Neutrophil (primary cell): ENCODE measurements at regions not wholly inside any gene's neighbourhood (a gene's known extent, or its start where the extent isn't known, plus 50 kb on each side); places are given as distances from the start of the nearest gene placed in this dataset.
"Not testable (repeated sequence)": the region's sequence is repeated elsewhere in the genome, so short reads cannot be mapped to it uniquely, and the experiment has no call there.

ENCODE experiments used
- H3K27ac ChIP-seq: fragments of 200-600 bp; sonication (generic); 2 replicates; pipeline ENCODE4 v1.5.1; 2016; ENCODE audit warnings: mild to moderate bottlenecking, moderate library complexity
- H3K27me3 ChIP-seq: fragments of 200-600 bp; sonication (generic); 2 replicates; pipeline ENCODE4 v1.6.0; 2016; ENCODE audit warnings: mild to moderate bottlenecking
- H3K36me3 ChIP-seq: fragments of 200-600 bp; sonication (generic); 2 replicates; pipeline ENCODE4 v1.5.1; 2017
- H3K4me1 ChIP-seq, 2 experiments: fragments of 200-600 bp in 1 of 2; sonication (generic) in 1 of 2; 1 replicate in 1 of 2; 2 replicates in 1 of 2; pipeline versions ENCODE4 v1.5.1 to v1.6.1; 2013 to 2016; ENCODE audit warnings: low read depth in 1 of 2, low read length in 1 of 2, mild to moderate bottlenecking in 1 of 2, moderate library complexity in 1 of 2; ENCODE audit not compliant: control insufficient read depth in 1 of 2, insufficient read depth in 1 of 2
- H3K4me3 ChIP-seq, 2 experiments: fragments of 200-600 bp in 1 of 2; sonication (generic) in 1 of 2; 1 replicate in 1 of 2; 2 replicates in 1 of 2; pipeline ENCODE4 v1.5.1; 2013 to 2016; ENCODE audit warnings: low read depth in 1 of 2, low read length in 1 of 2, mild to moderate bottlenecking in 1 of 2, moderate library complexity in 1 of 2
- H3K9me3 ChIP-seq: fragments of 200-600 bp; sonication (generic); 2 replicates; pipeline ENCODE4 v1.5.1; 2016
- TF ChIP-seq, protein P1 (sequence below): fragments of 200-600 bp; sonication (generic); IDR thresholded peaks from 2 replicates; pipeline ENCODE4 v1.5.1; 2016; ENCODE audit warnings: antibody characterized with exemption

DNA sequence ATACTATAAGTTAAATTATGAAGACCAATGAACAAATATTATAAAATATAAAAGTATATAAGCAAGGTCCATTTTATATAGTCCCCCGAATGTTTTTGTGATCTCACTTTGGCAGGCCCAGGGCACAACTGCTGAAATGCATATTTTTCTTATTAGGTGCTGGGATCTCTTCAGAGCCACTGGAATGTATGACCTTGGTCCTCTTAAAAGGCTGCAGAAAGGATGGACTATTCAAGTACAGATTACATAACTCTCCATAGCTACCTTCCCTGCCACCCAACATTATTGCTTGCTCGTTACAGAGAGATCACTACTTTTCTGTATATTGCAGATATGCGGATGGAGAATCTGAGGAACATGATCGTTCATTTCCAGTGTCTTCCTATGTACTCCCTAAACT, 925.6 kb upstream of the CELF4 start:
- Histone ChIP-seq H3K4me3 (no peak overlapping the region), H3K27me3 (no peaks in the 10 kb centered on the region), H3K4me1 (no peaks in the 10 kb centered on the region), H3K36me3 (no peaks in the 10 kb centered on the region), H3K9me3 (no peaks in the 10 kb centered on the region), H3K27ac (no peak overlapping the region)
- TF ChIP-seq, protein P1, sequence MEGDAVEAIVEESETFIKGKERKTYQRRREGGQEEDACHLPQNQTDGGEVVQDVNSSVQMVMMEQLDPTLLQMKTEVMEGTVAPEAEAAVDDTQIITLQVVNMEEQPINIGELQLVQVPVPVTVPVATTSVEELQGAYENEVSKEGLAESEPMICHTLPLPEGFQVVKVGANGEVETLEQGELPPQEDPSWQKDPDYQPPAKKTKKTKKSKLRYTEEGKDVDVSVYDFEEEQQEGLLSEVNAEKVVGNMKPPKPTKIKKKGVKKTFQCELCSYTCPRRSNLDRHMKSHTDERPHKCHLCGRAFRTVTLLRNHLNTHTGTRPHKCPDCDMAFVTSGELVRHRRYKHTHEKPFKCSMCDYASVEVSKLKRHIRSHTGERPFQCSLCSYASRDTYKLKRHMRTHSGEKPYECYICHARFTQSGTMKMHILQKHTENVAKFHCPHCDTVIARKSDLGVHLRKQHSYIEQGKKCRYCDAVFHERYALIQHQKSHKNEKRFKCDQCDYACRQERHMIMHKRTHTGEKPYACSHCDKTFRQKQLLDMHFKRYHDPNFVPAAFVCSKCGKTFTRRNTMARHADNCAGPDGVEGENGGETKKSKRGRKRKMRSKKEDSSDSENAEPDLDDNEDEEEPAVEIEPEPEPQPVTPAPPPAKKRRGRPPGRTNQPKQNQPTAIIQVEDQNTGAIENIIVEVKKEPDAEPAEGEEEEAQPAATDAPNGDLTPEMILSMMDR: no peak

DNA sequence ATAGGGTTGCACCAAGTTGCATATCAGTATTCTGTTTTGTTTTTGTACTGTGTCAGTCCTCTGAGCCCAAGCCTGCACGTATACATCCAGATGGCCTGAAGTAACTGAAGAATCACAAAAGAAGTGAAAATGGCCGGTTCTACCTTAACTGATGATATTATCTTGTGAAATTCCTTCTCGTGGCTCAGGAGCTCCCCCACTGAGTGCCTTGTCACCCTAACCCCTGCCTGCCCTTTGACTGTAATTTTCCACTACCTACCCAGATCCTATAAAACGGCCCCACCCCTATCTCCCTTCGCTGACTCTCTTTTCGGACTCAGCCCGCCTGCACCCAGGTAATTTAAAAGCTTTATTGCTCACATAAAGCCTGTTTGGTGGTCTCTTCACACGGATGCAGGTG, 924.1 kb upstream of the CELF4 start:
- H3K27me3 ChIP-seq, H3K27ac ChIP-seq, H3K4me3 ChIP-seq, H3K36me3 ChIP-seq, H3K4me1 ChIP-seq, H3K9me3 ChIP-seq: not testable (repeated sequence)

DNA sequence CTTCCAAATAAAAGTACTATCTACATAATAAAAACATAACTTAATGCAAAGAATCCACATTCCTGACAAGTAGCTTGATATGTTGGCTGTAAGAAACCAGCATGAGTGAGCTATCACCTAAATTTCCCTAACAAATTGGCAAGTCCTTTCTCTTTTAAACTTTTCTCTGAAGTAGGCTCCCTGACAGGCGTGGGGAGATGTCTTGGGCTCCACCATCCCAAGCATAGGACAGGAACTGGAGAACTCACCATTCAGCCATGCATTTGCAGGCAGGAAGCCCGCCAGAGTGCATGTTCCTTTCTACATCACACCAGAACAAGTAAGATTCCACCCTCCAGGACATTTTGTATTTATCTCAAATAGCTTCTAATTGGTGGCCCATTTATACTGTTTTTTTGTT, 921.9 kb upstream of the CELF4 start:
- Histone ChIP-seq H3K9me3 (no peaks in the 10 kb centered on the region), H3K4me3 (no peak overlapping the region)
- TF ChIP-seq, protein P1: no peak

DNA sequence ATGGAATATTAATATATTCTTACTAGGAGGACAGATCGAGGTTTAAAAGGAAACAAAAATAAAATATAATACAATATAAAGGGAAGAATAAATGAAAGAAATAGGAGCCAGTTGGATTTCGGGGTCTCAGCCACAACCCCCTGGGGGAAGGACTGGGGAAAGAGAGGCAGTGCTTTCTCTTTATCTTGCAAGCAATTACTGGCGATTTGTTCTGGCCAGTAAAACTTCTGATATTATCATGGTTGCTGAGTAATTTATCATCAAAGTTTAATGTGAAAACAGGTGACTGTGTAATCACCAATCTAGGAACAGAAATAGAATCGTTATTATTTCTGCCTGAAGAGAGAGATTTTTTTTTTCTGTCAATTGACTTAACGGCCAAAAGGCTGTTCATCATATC, 917.7 kb upstream of the CELF4 start:
- Histone ChIP-seq H3K4me1 (no peaks in the 10 kb centered on the region), H3K4me3 (no peak overlapping the region), H3K36me3 (no peaks in the 10 kb centered on the region), H3K9me3 (no peaks in the 10 kb centered on the region), H3K27ac (no peak overlapping the region), H3K27me3 (no peaks in the 10 kb centered on the region)
- TF ChIP-seq, protein P1: no peak

More for the DNA sequence above, 921.9 kb upstream of the CELF4 start:
- no peaks in the 10 kb centered on the region for H3K4me1 ChIP-seq
- H3K27me3 ChIP-seq: no peaks in the 10 kb centered on the region
- no peak overlapping the region for H3K27ac ChIP-seq
- no peaks in the 10 kb centered on the region for H3K36me3 ChIP-seq

DNA sequence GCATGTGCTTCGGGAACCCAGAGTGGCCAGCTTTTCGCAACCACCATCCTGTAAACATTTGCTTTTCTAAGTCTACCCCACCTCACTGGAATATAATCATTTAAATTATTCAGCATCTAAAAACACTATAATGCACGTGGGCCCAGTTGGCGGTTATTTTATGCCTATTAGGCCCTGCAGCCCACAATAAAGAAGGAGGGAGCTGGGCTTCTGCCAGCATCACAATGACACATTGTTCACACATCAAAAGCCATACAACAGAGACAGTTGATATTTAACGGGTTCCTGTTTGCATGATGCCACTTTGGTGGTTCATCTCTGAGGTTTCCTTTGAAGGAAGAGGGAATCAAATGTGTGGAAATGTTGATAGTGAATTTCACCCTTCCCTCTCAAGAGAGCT, 916.0 kb upstream of the CELF4 start:
- no peaks in the 10 kb centered on the region for H3K9me3 ChIP-seq
- no peak overlapping the region for H3K4me3 ChIP-seq
- no peak overlapping the region for H3K27ac ChIP-seq
- no peaks in the 10 kb centered on the region for H3K36me3 ChIP-seq
- TF ChIP-seq, protein P1: no peak
- H3K27me3 ChIP-seq: no peaks in the 10 kb centered on the region
- no peaks in the 10 kb centered on the region for H3K4me1 ChIP-seq

DNA sequence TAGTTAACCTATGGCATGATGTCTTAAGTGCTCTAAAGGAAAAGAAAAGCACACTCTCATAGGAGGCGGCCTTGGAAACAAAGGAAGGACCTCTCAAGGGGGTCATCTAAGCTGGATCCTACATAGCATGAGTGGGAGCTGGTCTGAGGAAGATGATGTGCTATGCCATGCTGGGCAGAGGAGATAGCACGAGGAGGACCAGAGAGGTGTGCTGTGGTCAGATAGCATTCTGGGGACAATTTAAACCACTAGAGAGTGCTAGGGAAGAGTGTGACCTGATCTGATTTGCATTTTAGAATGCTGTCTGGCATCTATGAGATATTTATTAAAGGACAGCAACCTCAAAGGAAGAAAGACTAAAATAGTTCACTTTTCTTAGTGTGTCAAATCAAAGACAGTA, 910.1 kb upstream of the CELF4 start:
- Histone ChIP-seq H3K4me3 (no peak overlapping the region), H3K27ac (no peak overlapping the region), H3K36me3 (no peaks in the 10 kb centered on the region), H3K4me1 (no peaks in the 10 kb centered on the region), H3K27me3 (no peaks in the 10 kb centered on the region), H3K9me3 (no peaks in the 10 kb centered on the region)
- TF ChIP-seq, protein P1: no peak
